ENCODE measurements at regions not wholly inside any gene's neighbourhood (a gene's known extent, or its start where the extent isn't known, plus 50 kb on each side); places are given as distances from the start of the nearest gene placed in this dataset.

DNA sequence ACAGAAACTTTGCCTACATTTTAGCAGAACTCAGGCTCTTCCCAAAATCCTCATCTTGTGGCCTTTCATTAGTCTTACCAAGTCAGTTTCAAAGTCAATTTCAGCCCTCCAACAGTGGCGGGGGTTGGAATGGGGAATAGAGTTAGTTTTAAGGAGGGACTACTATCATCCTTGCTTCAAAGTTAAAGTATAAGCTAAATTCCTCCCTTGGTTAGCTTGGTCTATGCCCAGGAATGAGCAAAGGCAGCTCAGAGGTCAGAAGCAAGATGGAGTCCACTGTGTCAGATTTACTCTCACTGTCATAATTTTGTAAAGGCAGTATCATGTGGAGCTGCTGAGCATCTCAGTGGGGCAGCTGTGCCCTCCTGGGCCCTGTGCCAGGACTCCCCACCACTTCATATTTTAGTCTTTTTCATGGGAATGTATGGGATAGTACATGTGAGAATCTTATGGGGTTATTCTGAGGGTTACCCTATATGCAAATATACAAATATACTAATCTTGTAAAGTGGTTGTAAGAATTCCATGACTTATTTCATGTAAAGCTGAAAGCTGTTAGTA is 145.2 kb upstream of the MMADHC start:
- no peak for TF ChIP-seq POLR2AphosphoS5 (IDR thresholded peaks at IDR 0.05)
- TF ChIP-seq POLR2A (IDR thresholded peaks at IDR 0.05) = no peak
- TF ChIP-seq, protein P1, sequence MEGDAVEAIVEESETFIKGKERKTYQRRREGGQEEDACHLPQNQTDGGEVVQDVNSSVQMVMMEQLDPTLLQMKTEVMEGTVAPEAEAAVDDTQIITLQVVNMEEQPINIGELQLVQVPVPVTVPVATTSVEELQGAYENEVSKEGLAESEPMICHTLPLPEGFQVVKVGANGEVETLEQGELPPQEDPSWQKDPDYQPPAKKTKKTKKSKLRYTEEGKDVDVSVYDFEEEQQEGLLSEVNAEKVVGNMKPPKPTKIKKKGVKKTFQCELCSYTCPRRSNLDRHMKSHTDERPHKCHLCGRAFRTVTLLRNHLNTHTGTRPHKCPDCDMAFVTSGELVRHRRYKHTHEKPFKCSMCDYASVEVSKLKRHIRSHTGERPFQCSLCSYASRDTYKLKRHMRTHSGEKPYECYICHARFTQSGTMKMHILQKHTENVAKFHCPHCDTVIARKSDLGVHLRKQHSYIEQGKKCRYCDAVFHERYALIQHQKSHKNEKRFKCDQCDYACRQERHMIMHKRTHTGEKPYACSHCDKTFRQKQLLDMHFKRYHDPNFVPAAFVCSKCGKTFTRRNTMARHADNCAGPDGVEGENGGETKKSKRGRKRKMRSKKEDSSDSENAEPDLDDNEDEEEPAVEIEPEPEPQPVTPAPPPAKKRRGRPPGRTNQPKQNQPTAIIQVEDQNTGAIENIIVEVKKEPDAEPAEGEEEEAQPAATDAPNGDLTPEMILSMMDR (IDR thresholded peaks at IDR 0.05 in 8 of 11, conservative IDR thresholded peaks at IDR 0.05 in 3 of 11) = no peak
- Histone ChIP-seq H3K36me3 (no peaks in the 10 kb centered on the region), H3K9me3 (no peaks in the 10 kb centered on the region), H3K4me3 (no peak overlapping the region), H3K4me1 (no peaks in the 10 kb centered on the region), H3K27ac (no peak overlapping the region), H3K27me3 (replicated peaks in 1 of 7) (no peaks in the 10 kb centered on the region)
- WGBS, 5 donors = 89 to 100% (median 93%) methylated on average over 1 of the region's 1 CpG
- DNase-seq = no peak
- intact Hi-C loops (cut with DNase I; ENCODE audit: low total_unique reads) = no loop called here

GRCh38 chr2:149732001-149732685 is 144.6 kb upstream of the MMADHC start:
- intact Hi-C loops (cut with DNase I; ENCODE audit: low total_unique reads) = no loop called here

GRCh38 chr2:149731079-149731478 is 143.5 kb upstream of the MMADHC start:
- no peak for DNase-seq
- H3K4me3 ChIP-seq = no peak overlapping the region
- no peaks in the 10 kb centered on the region for H3K36me3 ChIP-seq
- H3K27me3 ChIP-seq (replicated peaks in 1 of 7) = no peaks in the 10 kb centered on the region
- no peaks in the 10 kb centered on the region for H3K4me1 ChIP-seq
- no peaks in the 10 kb centered on the region for H3K9me3 ChIP-seq
- intact Hi-C loops (cut with DNase I; ENCODE audit: low total_unique reads) = no loop called here
- WGBS, 5 donors = 43 to 51% (median 45%) methylated on average over 3 of the region's 3 CpGs
- H3K27ac ChIP-seq = peak overlapping the region in 5 of 8 donors; percentile 5 to 42 (median 29)
- TF ChIP-seq POLR2AphosphoS5 (IDR thresholded peaks at IDR 0.05) = no peak
- TF ChIP-seq, protein P1 (IDR thresholded peaks at IDR 0.05 in 8 of 11, conservative IDR thresholded peaks at IDR 0.05 in 3 of 11) = no peak
- no peak for TF ChIP-seq POLR2A (IDR thresholded peaks at IDR 0.05)

More at GRCh38 chr2:149732001-149732685, 144.6 kb upstream of the MMADHC start:
- H3K27ac ChIP-seq = peak overlapping the region in 1 of 8 donors; percentile 42
- no peaks in the 10 kb centered on the region for H3K27me3 ChIP-seq (replicated peaks in 1 of 7)
- no peaks in the 10 kb centered on the region for H3K36me3 ChIP-seq
- WGBS, 5 donors = 56 to 75% (median 61%) methylated on average over 4 of the region's 4 CpGs
- DNase-seq = no peak
- H3K9me3 ChIP-seq = no peaks in the 10 kb centered on the region
- TF ChIP-seq, protein P1 (IDR thresholded peaks at IDR 0.05 in 8 of 11, conservative IDR thresholded peaks at IDR 0.05 in 3 of 11) = no peak
- TF ChIP-seq POLR2A (IDR thresholded peaks at IDR 0.05) (no peak), POLR2AphosphoS5 (IDR thresholded peaks at IDR 0.05) (no peak)
- H3K4me3 ChIP-seq = no peak overlapping the region
- H3K4me1 ChIP-seq = no peaks in the 10 kb centered on the region

- TF ChIP-seq POLR2AphosphoS5 (IDR thresholded peaks at IDR 0.05) = no peak
- TF ChIP-seq POLR2A (IDR thresholded peaks at IDR 0.05) = no peak
- TF ChIP-seq, protein P1 (IDR thresholded peaks at IDR 0.05 in 8 of 11, conservative IDR thresholded peaks at IDR 0.05 in 3 of 11) = no peak
- H3K27me3 ChIP-seq (replicated peaks in 1 of 7) = no peaks in the 10 kb centered on the region
- H3K9me3 ChIP-seq = no peaks in the 10 kb centered on the region
- intact Hi-C loops (cut with DNase I; ENCODE audit: low total_unique reads) = no loop called here
- 71 to 90% (median 79%) methylated on average over 3 of the region's 3 CpGs for WGBS, 5 donors
- no peaks in the 10 kb centered on the region for H3K36me3 ChIP-seq
- no peak overlapping the region for H3K27ac ChIP-seq
- H3K4me3 ChIP-seq = no peak overlapping the region
- no peaks in the 10 kb centered on the region for H3K4me1 ChIP-seq
- DNase-seq = no peak
Observed at GRCh38 chr2:149729586-149729985, 142.0 kb upstream of the MMADHC start.

Measured in spleen (tissue), 11 donors.